G401 (cell line): ENCODE measurements at regions not wholly inside any gene's neighbourhood (a gene's known extent, or its start where the extent isn't known, plus 50 kb on each side); places are given as distances from the start of the nearest gene placed in this dataset.
A peak's percentile ranks its signal among the peaks of the same experiment; 100 is the strongest.
"Not testable (repeated sequence)": the region's sequence is repeated elsewhere in the genome, so short reads cannot be mapped to it uniquely, and the experiment has no call there.

Experiments used
- DNase-seq: peaks from one replicate; pipeline ENCODE4 v3.0.0-alpha.2; 2015; ENCODE audit warnings: low spot score
- in situ Hi-C: cut with HindIII; loops from 2 replicates; pipeline ENCODE4 v1.10.0; 2016; ENCODE audit warnings: low sequenced_read_pairs, mixed read lengths

GRCh38 chr13:54486421-54487166 lies 1458.0 kb downstream of the OLFM4 start:
- in situ Hi-C loops, result no loop called here
- DNase-seq, result no peak

- no peak for DNase-seq
- in situ Hi-C loops, result no loop called here
Observed at GRCh38 chr13:54489359-54489758, 1460.7 kb downstream of the OLFM4 start.

GRCh38 chr13:54492995-54493394 lies 1464.4 kb downstream of the OLFM4 start:
- DNase-seq, result no peak
- in situ Hi-C loops, result no loop called here

- in situ Hi-C loops, result no loop called here
- no peak for DNase-seq
Observed at GRCh38 chr13:54511366-54511765, 1482.8 kb downstream of the OLFM4 start.

GRCh38 chr13:54513254-54513653 lies 1484.6 kb downstream of the OLFM4 start:
- no peak for DNase-seq
- in situ Hi-C loops, result no loop called here

- DNase-seq, result peak; percentile 12
Observed at GRCh38 chr13:54536112-54536511, 1507.5 kb downstream of the OLFM4 start.

GRCh38 chr13:54563286-54563685 lies 1534.7 kb downstream of the OLFM4 start:
- in situ Hi-C loops, result no loop called here
- no peak for DNase-seq

More at GRCh38 chr13:54536112-54536511, 1507.5 kb downstream of the OLFM4 start:
- in situ Hi-C loops, result no loop called here

GRCh38 chr13:54572037-54572436 lies 1543.4 kb downstream of the OLFM4 start:
- DNase-seq, in situ Hi-C loops: not testable (repeated sequence)

GRCh38 chr13:54573186-54573585 lies 1544.6 kb downstream of the OLFM4 start:
- no peak for DNase-seq
- in situ Hi-C loops, result no loop called here

- no peak for DNase-seq
- in situ Hi-C loops, result no loop called here
Observed at GRCh38 chr13:54574791-54575190, 1546.2 kb downstream of the OLFM4 start.

- in situ Hi-C loops, result no loop called here
- no peak for DNase-seq
Observed at GRCh38 chr13:54591540-54591939, 1562.9 kb downstream of the OLFM4 start.

- in situ Hi-C loops, result no loop called here
- no peak for DNase-seq
Observed at GRCh38 chr13:54592201-54592600, 1563.6 kb downstream of the OLFM4 start.

- DNase-seq, result no peak
Observed at GRCh38 chr13:54593504-54593903, 1564.9 kb downstream of the OLFM4 start.

GRCh38 chr13:54597540-54598088 lies 1569.0 kb downstream of the OLFM4 start:
- in situ Hi-C loops, result no loop called here
- DNase-seq, result no peak

More at GRCh38 chr13:54593504-54593903, 1564.9 kb downstream of the OLFM4 start:
- in situ Hi-C loops, result no loop called here

- no peak for DNase-seq
- in situ Hi-C loops, result no loop called here
Observed at GRCh38 chr13:54599413-54599812, 1570.8 kb downstream of the OLFM4 start.

- in situ Hi-C loops, result no loop called here
- DNase-seq, result no peak
Observed at GRCh38 chr13:54606944-54607343, 1578.3 kb downstream of the OLFM4 start.

- DNase-seq, result peak; percentile 69
- in situ Hi-C loops, result no loop called here
Observed at GRCh38 chr13:54607421-54607820, 1578.8 kb downstream of the OLFM4 start.

- DNase-seq, result no peak
- in situ Hi-C loops, result no loop called here
Observed at GRCh38 chr13:54611390-54611789, 1582.8 kb downstream of the OLFM4 start.

- in situ Hi-C loops, result no loop called here
- DNase-seq, result no peak
Observed at GRCh38 chr13:54614726-54615125, 1586.1 kb downstream of the OLFM4 start.

GRCh38 chr13:54626504-54626903 lies 1597.9 kb downstream of the OLFM4 start:
- in situ Hi-C loops, DNase-seq: not testable (repeated sequence)
